ENCODE measurements at regions not wholly inside any gene's neighbourhood (a gene's known extent, or its start where the extent isn't known, plus 50 kb on each side); places are given as distances from the start of the nearest gene placed in this dataset.

GRCh38 chr5:68708156-68708841, 385.5 kb upstream of the SLC30A5 start:
- TF ChIP-seq REST (IDR thresholded peaks at IDR 0.05; ENCODE audit: insufficient read depth in 1 of 2, low read depth in 2 of 2, low read length in 2 of 2) = no peak
- no peak for TF ChIP-seq POLR2AphosphoS5 (IDR thresholded peaks at IDR 0.05; ENCODE audit: low read depth, low read length)
- no peak for TF ChIP-seq SIN3A (IDR thresholded peaks at IDR 0.05; ENCODE audit: borderline replicate concordance, insufficient read depth, low read length)
- no peak for TF ChIP-seq TAF1 (IDR thresholded peaks at IDR 0.05; ENCODE audit: borderline replicate concordance, insufficient read depth, low read length)
- TF ChIP-seq FOXP2 (optimal IDR thresholded peaks at IDR 0.05; ENCODE audit: borderline replicate concordance, extremely low read depth, extremely low read length, insufficient read depth) = no peak

Data from PFSK-1 (cell line).